Tibial nerve (tissue), 4 donors: ENCODE measurements at regions not wholly inside any gene's neighbourhood (a gene's known extent, or its start where the extent isn't known, plus 50 kb on each side); places are given as distances from the start of the nearest gene placed in this dataset.

ENCODE experiments used
- EP300 ChIP-seq, 2 donors: sonication (generic); formaldehyde crosslinking; IDR thresholded peaks; one replicate each; pipeline ENCODE4 v1.6.1; 2017; ENCODE audit warnings: antibody characterized with exemption in 2 of 2, mild to moderate bottlenecking in 1 of 2
- POLR2A ChIP-seq, 2 donors: fragments of 450-650 bp; IDR thresholded peaks; one replicate each; pipeline ENCODE4 v1.6.1; 2017; ENCODE audit warnings: antibody characterized with exemption in 2 of 2, mild to moderate bottlenecking in 2 of 2, moderate library complexity in 2 of 2
- TF ChIP-seq, protein P1 (sequence below), 5 experiments: fragments of 200-600 bp in 3 of 5; fragments of 450-650 bp in 2 of 5; sonication (generic) in 3 of 5; IDR thresholded peaks; one replicate each; pipeline ENCODE4 v1.5.1; 2016 to 2019; ENCODE audit warnings: antibody characterized with exemption in 5 of 5, mild to moderate bottlenecking in 3 of 5, moderate library complexity in 2 of 5

- no peak for TF ChIP-seq POLR2A (IDR thresholded peaks at IDR 0.05)
- TF ChIP-seq, protein P1, sequence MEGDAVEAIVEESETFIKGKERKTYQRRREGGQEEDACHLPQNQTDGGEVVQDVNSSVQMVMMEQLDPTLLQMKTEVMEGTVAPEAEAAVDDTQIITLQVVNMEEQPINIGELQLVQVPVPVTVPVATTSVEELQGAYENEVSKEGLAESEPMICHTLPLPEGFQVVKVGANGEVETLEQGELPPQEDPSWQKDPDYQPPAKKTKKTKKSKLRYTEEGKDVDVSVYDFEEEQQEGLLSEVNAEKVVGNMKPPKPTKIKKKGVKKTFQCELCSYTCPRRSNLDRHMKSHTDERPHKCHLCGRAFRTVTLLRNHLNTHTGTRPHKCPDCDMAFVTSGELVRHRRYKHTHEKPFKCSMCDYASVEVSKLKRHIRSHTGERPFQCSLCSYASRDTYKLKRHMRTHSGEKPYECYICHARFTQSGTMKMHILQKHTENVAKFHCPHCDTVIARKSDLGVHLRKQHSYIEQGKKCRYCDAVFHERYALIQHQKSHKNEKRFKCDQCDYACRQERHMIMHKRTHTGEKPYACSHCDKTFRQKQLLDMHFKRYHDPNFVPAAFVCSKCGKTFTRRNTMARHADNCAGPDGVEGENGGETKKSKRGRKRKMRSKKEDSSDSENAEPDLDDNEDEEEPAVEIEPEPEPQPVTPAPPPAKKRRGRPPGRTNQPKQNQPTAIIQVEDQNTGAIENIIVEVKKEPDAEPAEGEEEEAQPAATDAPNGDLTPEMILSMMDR (IDR thresholded peaks at IDR 0.05), result no peak
- TF ChIP-seq EP300 (IDR thresholded peaks at IDR 0.05), result no peak
Measured at GRCh38 chr11:104246590-104246989, 82.6 kb upstream of the PDGFD start.
